Astrocyte of the cerebellum (primary cell): ENCODE measurements at regions not wholly inside any gene's neighbourhood (a gene's known extent, or its start where the extent isn't known, plus 50 kb on each side); places are given as distances from the start of the nearest gene placed in this dataset.

Experiments used
- DNase-seq: peaks from one replicate; pipeline ENCODE4 v3.0.0-alpha.2; 2011; ENCODE audit warnings: low read depth
- H3K4me3 ChIP-seq: 2 replicates; pipeline ENCODE4 v1.5.1; 2011; ENCODE audit warnings: mild to moderate bottlenecking, low read depth, low read length, moderate library complexity
- CTCF ChIP-seq: IDR thresholded peaks from 2 replicates; pipeline ENCODE4 v1.5.1; 2012; ENCODE audit warnings: low read length, low read depth, moderate library complexity, mild to moderate bottlenecking; ENCODE audit errors: missing control alignments
- in situ Hi-C: cut with HindIII; loops from 2 replicates; pipeline ENCODE4 v1.10.0; 2017; ENCODE audit warnings: low sequenced_read_pairs

GRCh38 chr3:84125201-84125721, 833.5 kb upstream of the CADM2 start:
- TF ChIP-seq CTCF: no peak
- in situ Hi-C loops: no loop called here
- no peak overlapping the region for H3K4me3 ChIP-seq
- DNase-seq: no peak

- in situ Hi-C loops: no loop called here
- H3K4me3 ChIP-seq: no peak overlapping the region
- TF ChIP-seq CTCF: no peak
- DNase-seq: no peak
Observed at GRCh38 chr3:84125760-84126159, 833.0 kb upstream of the CADM2 start.

DNA sequence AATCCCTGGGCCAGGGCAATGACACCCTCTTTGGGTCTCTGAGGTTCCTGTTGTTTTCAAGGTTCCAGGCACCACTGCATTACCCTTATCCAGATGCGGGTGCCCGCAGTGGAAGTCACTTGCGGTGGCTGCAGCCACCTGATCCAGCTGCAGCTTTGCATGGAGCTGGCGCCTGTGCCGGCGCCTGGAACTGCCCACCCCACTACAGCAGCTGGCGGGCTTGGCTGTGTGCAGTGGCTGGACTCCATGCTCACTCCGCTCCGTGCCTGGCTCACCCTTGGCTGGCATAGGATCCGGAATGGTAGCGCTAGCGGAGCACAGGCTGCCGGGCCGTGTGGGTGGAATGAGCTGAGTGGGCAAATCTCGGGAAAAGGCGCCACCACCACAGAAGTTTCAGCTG, 832.6 kb upstream of the CADM2 start:
- no peak overlapping the region for H3K4me3 ChIP-seq
- in situ Hi-C loops: no loop called here
- no peak for DNase-seq
- TF ChIP-seq CTCF: no peak

DNA sequence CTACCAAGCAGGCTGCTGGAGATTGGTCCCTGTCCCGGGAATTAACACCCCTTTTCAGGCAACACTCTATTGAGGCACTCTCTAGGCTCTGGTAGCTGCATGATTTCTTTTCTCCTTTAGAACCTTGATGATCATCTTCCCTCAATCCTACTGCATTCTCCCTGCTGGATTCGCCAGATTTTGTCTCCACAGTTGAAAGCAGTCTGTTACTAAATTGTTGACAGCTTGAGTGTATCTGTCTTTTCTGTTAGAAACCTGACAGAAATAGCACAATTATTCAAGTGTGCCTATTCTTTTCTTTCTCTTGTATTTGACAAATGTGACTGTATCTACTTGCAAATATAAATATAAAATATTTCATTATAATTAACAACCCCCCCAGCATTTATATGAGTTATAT, 830.8 kb upstream of the CADM2 start:
- in situ Hi-C loops: no loop called here

DNA sequence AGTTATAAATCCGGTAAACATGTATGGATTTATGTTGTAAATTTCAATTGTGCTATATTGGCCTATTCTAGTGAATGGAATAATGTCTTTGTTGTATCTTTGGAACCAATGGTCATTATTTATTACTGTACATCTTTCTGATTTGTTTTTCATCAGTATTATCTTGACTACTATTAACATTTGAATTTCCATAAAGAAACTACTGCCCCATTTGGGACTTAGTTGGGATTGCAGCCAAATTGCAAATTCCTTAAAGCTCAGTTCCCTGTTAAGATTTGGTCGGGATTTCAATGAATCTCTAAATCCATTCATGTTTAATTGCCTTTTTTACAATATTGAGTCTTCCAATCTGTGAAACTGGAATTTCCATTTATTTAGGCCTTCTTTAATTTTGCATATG, 822.4 kb upstream of the CADM2 start:
- DNase-seq: no peak
- H3K4me3 ChIP-seq: no peak overlapping the region
- TF ChIP-seq CTCF: no peak
- in situ Hi-C loops: no loop called here

More for the DNA sequence above, 830.8 kb upstream of the CADM2 start:
- TF ChIP-seq CTCF: no peak
- DNase-seq: no peak
- no peak overlapping the region for H3K4me3 ChIP-seq

DNA sequence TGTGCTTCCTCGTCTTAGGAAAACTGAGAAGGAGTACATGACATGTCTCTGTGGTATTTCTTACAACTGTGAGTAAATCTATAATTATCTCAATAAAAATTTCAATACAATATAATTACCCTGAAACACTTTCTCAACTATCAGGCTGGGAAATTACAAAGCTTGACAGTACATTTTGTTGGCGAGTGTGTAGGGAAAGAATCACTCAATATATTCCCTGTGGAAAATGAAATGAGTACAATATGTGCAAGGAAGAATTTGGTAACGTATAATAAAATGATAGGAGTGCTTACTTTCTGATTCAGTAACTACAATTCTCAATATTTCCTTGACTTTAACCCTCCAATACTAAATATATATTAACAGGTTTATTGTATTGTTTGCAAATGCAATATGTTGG, 818.2 kb upstream of the CADM2 start:
- DNase-seq: no peak
- no peak overlapping the region for H3K4me3 ChIP-seq
- no peak for TF ChIP-seq CTCF
- in situ Hi-C loops: no loop called here

GRCh38 chr3:84141571-84141970, 817.2 kb upstream of the CADM2 start:
- no peak for TF ChIP-seq CTCF
- H3K4me3 ChIP-seq: no peak overlapping the region
- DNase-seq: no peak
- in situ Hi-C loops: no loop called here
